Left lung (tissue), 4 donors: ENCODE measurements at regions not wholly inside any gene's neighbourhood (a gene's known extent, or its start where the extent isn't known, plus 50 kb on each side); places are given as distances from the start of the nearest gene placed in this dataset.

Source experiments
- ATAC-seq: fragments of 200-7000 bp; cut with Tn5 transposase; one replicate; pipeline ENCODE4 v1.9.1; 2020; ENCODE audit warnings: moderate library complexity
- DNase-seq, 4 donors: peaks; one replicate each; pipeline ENCODE4 v3.0.0-alpha.2; 2013 to 2020
- H3K27ac ChIP-seq, 2 donors: fragments of 200-600 bp; sonication (generic) in 1 of 2; one replicate each; pipeline versions ENCODE4 v1.5.0 to v1.8.0; 2020 to 2021
- H3K27me3 ChIP-seq, 2 donors: fragments of 200-600 bp; sonication (generic) in 1 of 2; one replicate each; pipeline versions ENCODE4 v1.5.0 to v1.8.0; 2020 to 2021
- H3K36me3 ChIP-seq, 2 donors: fragments of 200-600 bp; sonication (generic) in 1 of 2; one replicate each; pipeline versions ENCODE4 v1.5.0 to v1.8.0; 2020 to 2021
- H3K4me1 ChIP-seq, 2 donors: fragments of 200-600 bp; one replicate each; pipeline ENCODE4 v1.8.0; 2021
- H3K4me3 ChIP-seq, 2 donors: fragments of 200-600 bp; sonication (generic) in 1 of 2; one replicate each; pipeline versions ENCODE4 v1.5.0 to v1.8.0; 2020 to 2021; ENCODE audit warnings: mild to moderate bottlenecking in 1 of 2
- H3K9me3 ChIP-seq, 2 donors: fragments of 200-600 bp; sonication (generic) in 1 of 2; one replicate each; pipeline versions ENCODE4 v1.5.0 to v1.8.0; 2020 to 2021
- CTCF ChIP-seq, 2 donors: fragments of 200-600 bp; sonication (generic) in 1 of 2; IDR thresholded peaks; one replicate each; pipeline versions ENCODE4 v1.5.0 to v1.8.0; 2021; ENCODE audit warnings: antibody characterized with exemption in 2 of 2
- intact Hi-C, 2 donors: fragments of 100-400 bp; cut with DNase I; formaldehyde crosslinking; loops; one replicate each; pipeline versions ENCODE4 v1.11.2 to v1.14.2; 2022
- donor health status: DM: no; HTN: yes; CAD: no.
- donor health status: DM: no; HTN: no; CAD: no.

GRCh38 chr1:165063181-165063965, 293.1 kb downstream of the LMX1A start:
- no peaks in the 10 kb centered on the region for H3K9me3 ChIP-seq
- H3K4me3 ChIP-seq, result no peak overlapping the region
- peak; percentile 83 for ATAC-seq
- no peaks in the 10 kb centered on the region for H3K27me3 ChIP-seq
- H3K36me3 ChIP-seq, result no peaks in the 10 kb centered on the region
- intact Hi-C loops, result no loop called here
- peak in 2 of 4 donors; percentile 33 to 58 for DNase-seq
- H3K27ac ChIP-seq, result no peak overlapping the region
- H3K4me1 ChIP-seq, result peaks cover 0 to 15% of the 10 kb centered on the region in 2 donors
- TF ChIP-seq CTCF (IDR thresholded peaks at IDR 0.05), result no peak

GRCh38 chr1:165062346-165062745, 294.2 kb downstream of the LMX1A start:
- peak; percentile 47 for ATAC-seq
- Histone ChIP-seq H3K9me3 (no peaks in the 10 kb centered on the region), H3K4me3 (no peak overlapping the region), H3K27me3 (no peaks in the 10 kb centered on the region), H3K27ac (no peak overlapping the region), H3K36me3 (no peaks in the 10 kb centered on the region), H3K4me1 (peaks cover 0 to 15% of the 10 kb centered on the region in 2 donors)
- no peak for DNase-seq
- intact Hi-C loops, result no loop called here
- TF ChIP-seq CTCF (IDR thresholded peaks at IDR 0.05), result no peak

- peaks cover 0 to 15% of the 10 kb centered on the region in 2 donors for H3K4me1 ChIP-seq
- H3K27ac ChIP-seq, result no peak overlapping the region
- intact Hi-C loops, result no loop called here
- no peaks in the 10 kb centered on the region for H3K9me3 ChIP-seq
- no peak for DNase-seq
- H3K36me3 ChIP-seq, result no peaks in the 10 kb centered on the region
- no peak overlapping the region for H3K4me3 ChIP-seq
- peak; percentile 48 for ATAC-seq
- TF ChIP-seq CTCF (IDR thresholded peaks at IDR 0.05), result no peak
- peaks cover 0 to 5% of the 10 kb centered on the region in 2 donors for H3K27me3 ChIP-seq
Observed at GRCh38 chr1:165060285-165060793, 296.2 kb downstream of the LMX1A start.

DNA sequence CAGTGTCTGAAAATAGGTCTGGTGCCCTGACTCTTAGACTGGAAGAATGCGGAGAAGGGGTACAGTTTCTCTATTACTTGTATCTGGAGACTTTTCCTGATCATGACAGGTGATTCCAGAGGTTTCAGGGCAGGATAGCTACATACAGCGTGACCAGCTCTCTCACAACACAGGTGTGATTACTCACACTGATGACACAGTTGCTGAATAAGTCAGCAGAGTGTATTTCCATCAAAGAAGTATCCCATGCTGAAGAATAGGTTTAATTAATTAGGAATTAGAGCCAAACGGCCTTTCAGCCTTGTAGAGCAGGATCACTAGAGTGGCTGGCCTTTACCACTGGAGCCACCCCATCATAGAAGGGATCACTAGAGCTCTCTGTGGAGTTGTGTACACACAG, 298.6 kb downstream of the LMX1A start:
- no peak overlapping the region for H3K4me3 ChIP-seq

More for the DNA sequence above, 298.6 kb downstream of the LMX1A start:
- H3K27me3 ChIP-seq, result peaks cover 0 to 5% of the 10 kb centered on the region in 2 donors
- no peak overlapping the region for H3K27ac ChIP-seq
- H3K4me1 ChIP-seq, result peaks cover 0 to 8% of the 10 kb centered on the region in 2 donors
- H3K9me3 ChIP-seq, result no peaks in the 10 kb centered on the region
- H3K36me3 ChIP-seq, result no peaks in the 10 kb centered on the region
- TF ChIP-seq CTCF (IDR thresholded peaks at IDR 0.05), result no peak
- intact Hi-C loops, result no loop called here
- ATAC-seq (no peak), DNase-seq (no peak)
